HepG2 (cell line): ENCODE measurements at regions not wholly inside any gene's neighbourhood (a gene's known extent, or its start where the extent isn't known, plus 50 kb on each side); places are given as distances from the start of the nearest gene placed in this dataset.

Source experiments
- ATAC-seq: fragments of 200-7000 bp; cut with Tn5 transposase; 3 replicates; pipeline ENCODE4 v1.9.1; 2020; ENCODE audit warnings: mild to moderate bottlenecking, moderate library complexity
- BruUV-seq: library from RNA; stranded (reverse); fragments of 400-500 nt; replicated peaks from 2 replicates; lab custom pipeline; 2021; lab: Mats Ljungman, UMichigan
- CTCF ChIA-PET: fragments of 300-600 bp; formaldehyde crosslinking; extraction: SDS; loops from one replicate; lab custom pipeline; 2021; ENCODE audit warnings: low total read pairs, inconsistent platforms, low intra/inter-chr PET ratio; lab: Yijun Ruan, JAX
- POLR2A ChIA-PET: fragments of 350-600 bp; sonication (Branson Sonifier 250); formaldehyde crosslinking; loops from one replicate; lab custom pipeline; 2020; ENCODE audit warnings: antibody characterized with exemption, inconsistent platforms; lab: Yijun Ruan, JAX
- DNase-seq: peaks from one replicate; pipeline ENCODE4 v3.0.0-alpha.2; 2015; ENCODE audit warnings: low spot score
- FAIRE-seq: peaks from 3 replicates; lab custom pipeline; 2011; peaks lifted over from hg19 to GRCh38; lab: Jason Lieb, UNC
- H2AFZ ChIP-seq: one replicate; pipeline ENCODE4 v1.6.1; 2011; ENCODE audit warnings: low read length, inconsistent platforms
- H3K27ac ChIP-seq: fragments of 300-600 bp; 3 replicates; pipeline ENCODE4 v1.8.0; 2011; ENCODE audit warnings: mixed run types, mild to moderate bottlenecking, mixed read lengths, low read length, inconsistent platforms; ENCODE audit not compliant: insufficient read depth; ENCODE audit errors: extremely low read length
- H3K27me3 ChIP-seq, 2 experiments: fragments of 200-600 bp in 1 of 2; 2 replicates in 1 of 2; 3 replicates in 1 of 2; pipeline versions ENCODE4 v1.6.0 to v1.8.0; 2011; ENCODE audit warnings: low read length in 2 of 2, mild to moderate bottlenecking in 2 of 2, moderate library complexity in 2 of 2, inconsistent platforms in 1 of 2; ENCODE audit not compliant: insufficient read depth in 2 of 2, control insufficient read depth in 1 of 2
- H3K36me3 ChIP-seq, 2 experiments: fragments of 200-600 bp in 1 of 2; replicated peaks in 1 of 2; 2 replicates in 1 of 2; 3 replicates in 1 of 2; pipeline versions ENCODE4 v1.5.1 to v1.8.0; 2011; ENCODE audit warnings: low read length in 2 of 2, inconsistent platforms in 1 of 2; ENCODE audit not compliant: insufficient read depth in 2 of 2, control insufficient read depth in 1 of 2
- H3K4me1 ChIP-seq: 2 replicates; pipeline ENCODE4 v1.5.1; 2012; ENCODE audit warnings: low read length, inconsistent platforms; ENCODE audit not compliant: insufficient read depth
- H3K4me2 ChIP-seq: 2 replicates; pipeline ENCODE4 v1.6.0; 2011; ENCODE audit warnings: low read depth, low read length, inconsistent platforms
- H3K4me3 ChIP-seq, 3 experiments: fragments of 200-600 bp in 1 of 3; sonication (generic), shearing (Covaris generic) in 1 of 3; replicated peaks in 1 of 3; 2 replicates each; pipeline ENCODE4 v1.5.1; 2011 to 2016; ENCODE audit warnings: low read length in 3 of 3, inconsistent platforms in 2 of 3, low read depth in 2 of 3, mild to moderate bottlenecking in 2 of 3, control low read depth in 1 of 3, mixed read lengths in 1 of 3; ENCODE audit not compliant: insufficient read depth in 1 of 3
- H3K79me2 ChIP-seq: one replicate; pipeline ENCODE4 v1.6.1; 2011; ENCODE audit warnings: low read length, inconsistent platforms; ENCODE audit not compliant: insufficient read depth
- H3K9ac ChIP-seq: 2 replicates; pipeline ENCODE4 v1.6.0; 2011; ENCODE audit warnings: mild to moderate bottlenecking, low read depth, low read length, inconsistent platforms; ENCODE audit not compliant: insufficient read depth
- H3K9me3 ChIP-seq: 2 replicates; pipeline ENCODE4 v1.5.1; 2012; ENCODE audit warnings: mild to moderate bottlenecking, low read length
- H4K20me1 ChIP-seq: 2 replicates; pipeline ENCODE4 v1.6.0; 2011; ENCODE audit warnings: inconsistent platforms, mild to moderate bottlenecking, low read length, moderate library complexity; ENCODE audit not compliant: insufficient read depth
- CBX2 ChIP-seq, 2 experiments: fragments of 200-600 bp in 1 of 2; sonication (generic); formaldehyde crosslinking in 1 of 2; IDR thresholded peaks; 2 replicates each; pipeline versions ENCODE4 v1.7.0 to v1.8.1; 2018 to 2022; ENCODE audit warnings: low read depth in 2 of 2, low read length in 1 of 2, mild to moderate bottlenecking in 1 of 2, missing genetic modification reagents in 1 of 2
- CCDC6 ChIP-seq: sonication (generic); formaldehyde crosslinking; IDR thresholded peaks from 2 replicates; pipeline ENCODE4 v1.8.1; 2022; ENCODE audit warnings: mild to moderate bottlenecking, missing genetic modification reagents, moderate library complexity
- FLYWCH1 ChIP-seq: sonication (generic); formaldehyde crosslinking; IDR thresholded peaks from 2 replicates; pipeline ENCODE4 v1.8.1; 2023; ENCODE audit warnings: mild to moderate bottlenecking, missing genetic modification reagents
- FOXM1 ChIP-seq: sonication (generic); formaldehyde crosslinking; IDR thresholded peaks from 2 replicates; pipeline ENCODE4 v1.5.0; 2020; ENCODE audit warnings: missing genetic modification reagents
- PCBP2 ChIP-seq: fragments of 200-400 bp; formaldehyde crosslinking; optimal IDR thresholded peaks from 2 replicates; pipeline ENCODE3; 2018; ENCODE audit warnings: low read length, low read depth; ENCODE audit not compliant: poor library complexity, severe bottlenecking
- REST ChIP-seq, 2 experiments: IDR thresholded peaks; 2 replicates each; pipeline ENCODE4 v1.6.1; 2011 to 2012; ENCODE audit warnings: low read length in 2 of 2, borderline replicate concordance in 1 of 2, low read depth in 1 of 2, mild to moderate bottlenecking in 1 of 2, moderate library complexity in 1 of 2
- RFX3 ChIP-seq: IDR thresholded peaks from 2 replicates; pipeline ENCODE4 v1.6.1; 2016; ENCODE audit warnings: missing biosample characterization, missing genetic modification reagents
- SALL1 ChIP-seq: sonication (generic); formaldehyde crosslinking; IDR thresholded peaks from 2 replicates; pipeline ENCODE4 v1.8.0; 2022; ENCODE audit warnings: mild to moderate bottlenecking, missing genetic modification reagents
- ZNF33A ChIP-seq: sonication (generic); formaldehyde crosslinking; IDR thresholded peaks from 2 replicates; pipeline ENCODE4 v1.5.1; 2020; ENCODE audit warnings: missing genetic modification reagents, mild to moderate bottlenecking, moderate library complexity, borderline replicate concordance
- ZNF773 ChIP-seq: sonication (generic); formaldehyde crosslinking; IDR thresholded peaks from 2 replicates; pipeline ENCODE4 v1.4.0; 2020; ENCODE audit warnings: missing genetic modification reagents, borderline replicate concordance
- WGBS: methylation state at CpG from one replicate; pipeline ENCODE4 v1.1.6; 2017; ENCODE audit warnings: low lambda C conversion rate; 5-methylcytosine and 5-hydroxymethylcytosine counted together
- in situ Hi-C: cut with HindIII; loops from 2 replicates; pipeline ENCODE4 v1.10.0; 2017; ENCODE audit warnings: low pct_unique_long_range_greater_than_20kb; ENCODE audit not compliant: extremely low pct_ligation_motif_present
- intact Hi-C: fragments of 100-400 bp; cut with micrococcal nuclease; formaldehyde crosslinking; loops from one replicate; pipeline ENCODE4 v1.10.0; 2022; ENCODE audit not compliant: unreplicated experiment
- TF ChIP-seq, protein P1 (sequence below): sonication (generic); formaldehyde crosslinking; conservative IDR thresholded peaks from 2 replicates; pipeline ENCODE4 v1.4.0; 2020; ENCODE audit warnings: missing genetic modification reagents
- TF ChIP-seq, protein P2 (sequence below): sonication (generic); formaldehyde crosslinking; IDR thresholded peaks from 2 replicates; pipeline ENCODE4 v1.4.0; 2020; ENCODE audit warnings: missing genetic modification reagents

DNA sequence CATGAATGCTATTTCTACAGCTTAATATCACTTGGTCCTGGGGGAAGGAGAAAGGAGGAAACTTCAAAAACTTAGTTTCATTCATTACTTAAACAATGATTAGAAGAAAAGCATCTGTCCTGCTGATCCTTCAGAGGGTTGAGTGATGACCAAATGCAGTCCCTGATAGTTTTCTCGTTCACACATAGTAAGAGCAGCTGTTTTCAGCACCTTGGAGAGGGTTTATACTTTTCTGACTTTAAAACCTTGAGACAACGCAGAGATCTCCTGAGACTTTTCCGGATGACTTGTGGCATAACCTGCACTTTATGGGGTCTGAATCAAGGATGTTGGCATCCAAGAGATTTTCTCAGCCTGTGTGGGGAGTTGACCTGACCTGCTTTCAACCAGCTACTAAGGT is 94.0 kb upstream of the KCND3 start (continued):
- TF ChIP-seq REST (IDR thresholded peaks at IDR 0.05; ENCODE audit: borderline replicate concordance in 1 of 2, low read depth in 1 of 2, low read length in 2 of 2) (peak; percentile 35 to 92), FLYWCH1 (CRISPR knock-in tag) (no peak)
- TF ChIP-seq, all 625 proteins: peak for 3

GRCh38 chr1:112092656-112093371 is 103.3 kb upstream of the KCND3 start:
- in situ Hi-C loops = no loop called here
- H2AFZ ChIP-seq = no peak overlapping the region
- BruUV-seq = no TSS peak
- WGBS = 7% methylated on average over 7 of the region's 7 CpGs
- H3K9me3 ChIP-seq = no peaks in the 10 kb centered on the region
- 0 out of 5 replicates have a peak, but pooled peaks cover 0 to 1% of the 10 kb centered on the region in 2 experiments for H3K27me3 ChIP-seq
- H3K4me3 ChIP-seq = no peak overlapping the region
- POLR2A ChIA-PET = no interaction called here
- no peaks in the 10 kb centered on the region for H4K20me1 ChIP-seq
- H3K9ac ChIP-seq = no peak overlapping the region
- H3K4me2 ChIP-seq = no peak overlapping the region
- DNase-seq = no peak
- no peak overlapping the region for H3K27ac ChIP-seq
- H3K79me2 ChIP-seq = no peaks in the 10 kb centered on the region
- no peak for ATAC-seq
- no peaks in the 10 kb centered on the region for H3K36me3 ChIP-seq
- CTCF ChIA-PET = no interaction called here
- FAIRE-seq = no peak
- intact Hi-C loops = no loop called here
- H3K4me1 ChIP-seq = no peaks in the 10 kb centered on the region
- TF ChIP-seq, protein P1, sequence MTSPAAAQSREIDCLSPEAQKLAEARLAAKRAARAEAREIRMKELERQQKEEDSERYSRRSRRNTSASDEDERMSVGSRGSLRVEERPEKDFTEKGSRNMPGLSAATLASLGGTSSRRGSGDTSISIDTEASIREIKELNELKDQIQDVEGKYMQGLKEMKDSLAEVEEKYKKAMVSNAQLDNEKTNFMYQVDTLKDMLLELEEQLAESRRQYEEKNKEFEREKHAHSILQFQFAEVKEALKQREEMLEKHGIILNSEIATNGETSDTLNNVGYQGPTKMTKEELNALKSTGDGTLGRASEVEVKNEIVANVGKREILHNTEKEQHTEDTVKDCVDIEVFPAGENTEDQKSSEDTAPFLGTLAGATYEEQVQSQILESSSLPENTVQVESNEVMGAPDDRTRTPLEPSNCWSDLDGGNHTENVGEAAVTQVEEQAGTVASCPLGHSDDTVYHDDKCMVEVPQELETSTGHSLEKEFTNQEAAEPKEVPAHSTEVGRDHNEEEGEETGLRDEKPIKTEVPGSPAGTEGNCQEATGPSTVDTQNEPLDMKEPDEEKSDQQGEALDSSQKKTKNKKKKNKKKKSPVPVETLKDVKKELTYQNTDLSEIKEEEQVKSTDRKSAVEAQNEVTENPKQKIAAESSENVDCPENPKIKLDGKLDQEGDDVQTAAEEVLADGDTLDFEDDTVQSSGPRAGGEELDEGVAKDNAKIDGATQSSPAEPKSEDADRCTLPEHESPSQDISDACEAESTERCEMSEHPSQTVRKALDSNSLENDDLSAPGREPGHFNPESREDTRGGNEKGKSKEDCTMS (CRISPR knock-in tag) = no peak
- TF ChIP-seq PCBP2 (no peak), CBX2 (IDR thresholded peaks at IDR 0.05; ENCODE audit: low read depth, low read length) (no peak), CBX2 (CRISPR knock-in tag; IDR thresholded peaks at IDR 0.05; ENCODE audit: low read depth) (no peak), ZNF773 (CRISPR knock-in tag) (no peak), RFX3 (CRISPR knock-in tag) (no peak), ZNF33A (no peak), SALL1 (CRISPR knock-in tag) (no peak), FOXM1 (no peak), CCDC6 (no peak)
- TF ChIP-seq, protein P2, sequence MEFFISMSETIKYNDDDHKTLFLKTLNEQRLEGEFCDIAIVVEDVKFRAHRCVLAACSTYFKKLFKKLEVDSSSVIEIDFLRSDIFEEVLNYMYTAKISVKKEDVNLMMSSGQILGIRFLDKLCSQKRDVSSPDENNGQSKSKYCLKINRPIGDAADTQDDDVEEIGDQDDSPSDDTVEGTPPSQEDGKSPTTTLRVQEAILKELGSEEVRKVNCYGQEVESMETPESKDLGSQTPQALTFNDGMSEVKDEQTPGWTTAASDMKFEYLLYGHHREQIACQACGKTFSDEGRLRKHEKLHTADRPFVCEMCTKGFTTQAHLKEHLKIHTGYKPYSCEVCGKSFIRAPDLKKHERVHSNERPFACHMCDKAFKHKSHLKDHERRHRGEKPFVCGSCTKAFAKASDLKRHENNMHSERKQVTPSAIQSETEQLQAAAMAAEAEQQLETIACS (CRISPR knock-in tag) = no peak
